ENCODE measurements at regions not wholly inside any gene's neighbourhood (a gene's known extent, or its start where the extent isn't known, plus 50 kb on each side); places are given as distances from the start of the nearest gene placed in this dataset.

DNA sequence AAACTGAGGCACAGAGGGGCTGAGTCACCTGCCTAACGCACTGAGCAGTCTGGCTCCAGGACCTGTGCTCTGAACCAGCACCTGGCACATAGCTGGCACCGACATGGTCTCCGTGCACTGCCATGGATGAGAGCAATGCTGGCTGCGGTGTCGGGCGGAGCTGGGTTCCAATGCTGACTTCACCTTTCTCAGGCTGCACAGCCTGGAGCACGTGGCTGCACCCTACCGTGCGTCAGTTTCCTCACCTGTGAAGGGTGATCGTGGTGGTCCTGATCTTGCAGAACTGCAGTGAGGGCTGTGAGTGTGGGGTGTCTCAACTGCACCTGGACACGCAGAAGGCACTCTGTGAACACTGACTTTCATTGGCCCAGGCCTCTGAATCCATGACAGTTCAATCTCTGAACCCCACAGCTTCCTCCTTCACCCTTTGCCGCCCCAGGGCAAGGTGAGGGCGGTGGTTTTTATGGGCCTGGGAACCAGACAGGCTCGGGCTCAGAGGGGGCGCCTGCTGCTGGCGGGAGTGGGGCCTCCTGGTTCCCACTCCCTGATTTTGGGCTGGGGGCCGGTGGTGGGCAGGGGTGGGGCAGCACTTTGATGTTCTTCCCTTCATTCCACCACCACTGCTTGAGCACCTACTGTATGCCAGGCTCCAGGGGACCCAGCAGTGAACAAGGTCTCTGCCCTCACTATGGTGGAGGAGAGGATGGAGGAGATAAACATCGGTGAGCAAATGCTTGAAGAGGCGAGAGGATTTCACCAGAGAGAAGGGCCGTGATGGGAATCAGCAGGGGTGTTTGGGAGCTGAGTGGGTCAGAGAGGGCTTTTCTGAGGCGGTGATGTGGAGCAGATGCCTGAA lies 102.9 kb downstream of the CEBPB start:
- TF ChIP-seq POLR2A (IDR thresholded peaks at IDR 0.05; ENCODE audit: low read length) (no peak), GATA1 (IDR thresholded peaks at IDR 0.05; ENCODE audit: low read depth, low read length) (no peak)
